Astrocyte (in vitro differentiated cells and primary cell): ENCODE measurements at regions not wholly inside any gene's neighbourhood (a gene's known extent, or its start where the extent isn't known, plus 50 kb on each side); places are given as distances from the start of the nearest gene placed in this dataset.

Experiments
- CTCF ChIP-seq: IDR thresholded peaks from 2 replicates; pipeline ENCODE4 v1.5.1; 2011; ENCODE audit warnings: low read depth, mild to moderate bottlenecking, inconsistent platforms, low read length, moderate library complexity; ENCODE audit not compliant: insufficient read depth
- EZH2 ChIP-seq: IDR thresholded peaks from 2 replicates; pipeline ENCODE4 v1.6.1; 2012; ENCODE audit warnings: mild to moderate bottlenecking, low read length, inconsistent platforms; ENCODE audit not compliant: insufficient read depth

- TF ChIP-seq CTCF, result no peak
- no peak for TF ChIP-seq EZH2
These were observed 190.8 kb downstream of the DIRAS2 start for GRCh38 chr9:90451804-90452203.
